Neural crest cell (in vitro differentiated cells): ENCODE measurements at regions not wholly inside any gene's neighbourhood (a gene's known extent, or its start where the extent isn't known, plus 50 kb on each side); places are given as distances from the start of the nearest gene placed in this dataset.
"Not testable (repeated sequence)": the region's sequence is repeated elsewhere in the genome, so short reads cannot be mapped to it uniquely, and the experiment has no call there.

ENCODE experiments used
- DNase-seq: peaks from one replicate; pipeline ENCODE4 v3.0.0; 2021; ENCODE audit warnings: low read depth, mixed read lengths, low spot score
- H3K27ac Mint-ChIP-seq: one replicate; pipeline ENCODE4 v1.8.0; 2021; ENCODE audit warnings: mild to moderate bottlenecking, mixed read lengths; ENCODE audit not compliant: unreplicated experiment
- H3K27me3 Mint-ChIP-seq: 2 replicates; pipeline ENCODE4 v1.8.0; 2021; ENCODE audit warnings: low read depth, mild to moderate bottlenecking, mixed read lengths
- H3K36me3 Mint-ChIP-seq: 2 replicates; pipeline ENCODE4 v1.8.0; 2021; ENCODE audit warnings: low read depth, mild to moderate bottlenecking, mixed read lengths
- H3K4me1 Mint-ChIP-seq: 2 replicates; pipeline ENCODE4 v1.8.0; 2021; ENCODE audit warnings: mixed read lengths
- H3K4me3 Mint-ChIP-seq: one replicate; pipeline ENCODE4 v1.8.0; 2021; ENCODE audit warnings: mild to moderate bottlenecking, mixed read lengths
- H3K9me3 Mint-ChIP-seq: 2 replicates; pipeline ENCODE4 v1.8.0; 2021; ENCODE audit warnings: mixed read lengths
- CTCF ChIP-seq: fragments of 200-600 bp; sonication (generic); conservative IDR thresholded peaks from 2 replicates; pipeline ENCODE4 v1.5.0; 2021; ENCODE audit warnings: antibody characterized with exemption, mild to moderate bottlenecking

GRCh38 chr2:181798022-181798421, 93.5 kb upstream of the ITPRID2 start:
- H3K4me1 Mint-ChIP-seq: peaks cover 6% of the 10 kb centered on the region
- no peak overlapping the region for H3K27ac Mint-ChIP-seq

GRCh38 chr2:181802300-181802699, 89.2 kb upstream of the ITPRID2 start:
- H3K27ac Mint-ChIP-seq: not testable (repeated sequence)
- H3K36me3 Mint-ChIP-seq: peaks cover 11% of the 10 kb centered on the region

More at GRCh38 chr2:181798022-181798421, 93.5 kb upstream of the ITPRID2 start:
- H3K4me3 Mint-ChIP-seq: no peak overlapping the region
- no peak for DNase-seq
- no peaks in the 10 kb centered on the region for H3K27me3 Mint-ChIP-seq
- H3K36me3 Mint-ChIP-seq: peaks cover 11% of the 10 kb centered on the region
- peaks cover 9% of the 10 kb centered on the region for H3K9me3 Mint-ChIP-seq
- no peak for TF ChIP-seq CTCF

GRCh38 chr2:181803903-181804799, 87.4 kb upstream of the ITPRID2 start:
- H3K4me3 Mint-ChIP-seq, H3K27me3 Mint-ChIP-seq, DNase-seq, H3K9me3 Mint-ChIP-seq, H3K4me1 Mint-ChIP-seq, H3K27ac Mint-ChIP-seq: not testable (repeated sequence)
- peaks cover 11% of the 10 kb centered on the region for H3K36me3 Mint-ChIP-seq

More at GRCh38 chr2:181802300-181802699, 89.2 kb upstream of the ITPRID2 start:
- DNase-seq, H3K9me3 Mint-ChIP-seq, H3K4me1 Mint-ChIP-seq, H3K27me3 Mint-ChIP-seq, H3K4me3 Mint-ChIP-seq: not testable (repeated sequence)

GRCh38 chr2:181805228-181806038, 86.1 kb upstream of the ITPRID2 start:
- peaks cover 4% of the 10 kb centered on the region for H3K4me1 Mint-ChIP-seq
- no peaks in the 10 kb centered on the region for H3K27me3 Mint-ChIP-seq
- no peak overlapping the region for H3K4me3 Mint-ChIP-seq
- no peak overlapping the region for H3K27ac Mint-ChIP-seq
- DNase-seq: no peak
- no peak for TF ChIP-seq CTCF
- H3K36me3 Mint-ChIP-seq: peaks cover 11% of the 10 kb centered on the region
- H3K9me3 Mint-ChIP-seq: peaks cover 4% of the 10 kb centered on the region

GRCh38 chr2:181806039-181806392, 85.5 kb upstream of the ITPRID2 start:
- H3K4me3 Mint-ChIP-seq: no peak overlapping the region
- no peaks in the 10 kb centered on the region for H3K27me3 Mint-ChIP-seq
- no peak for DNase-seq
- no peak overlapping the region for H3K27ac Mint-ChIP-seq
- peaks cover 4% of the 10 kb centered on the region for H3K9me3 Mint-ChIP-seq
- TF ChIP-seq CTCF: no peak
- peaks cover 11% of the 10 kb centered on the region for H3K36me3 Mint-ChIP-seq
- peaks cover 10% of the 10 kb centered on the region for H3K4me1 Mint-ChIP-seq

- no peak for DNase-seq
- no peak overlapping the region for H3K4me3 Mint-ChIP-seq
Observed at GRCh38 chr2:181807526-181807925, 84.0 kb upstream of the ITPRID2 start.

More at GRCh38 chr2:181807526-181807925, 84.0 kb upstream of the ITPRID2 start:
- Mint-ChIP-seq H3K27me3 (no peaks in the 10 kb centered on the region), H3K36me3 (peaks cover 4% of the 10 kb centered on the region), H3K27ac (no peak overlapping the region), H3K4me1 (peaks cover 15% of the 10 kb centered on the region), H3K9me3 (no peaks in the 10 kb centered on the region)
- TF ChIP-seq CTCF: no peak
